BE2C (cell line): ENCODE measurements at regions not wholly inside any gene's neighbourhood (a gene's known extent, or its start where the extent isn't known, plus 50 kb on each side); places are given as distances from the start of the nearest gene placed in this dataset.
"Not testable (repeated sequence)": the region's sequence is repeated elsewhere in the genome, so short reads cannot be mapped to it uniquely, and the experiment has no call there.

ENCODE experiments used
- DNase-seq: peaks from one replicate; pipeline ENCODE4 v3.0.0-alpha.2; 2020
- H3K27me3 ChIP-seq: fragments of 250-450 bp; sonication (Bioruptor Pico); 2 replicates; pipeline ENCODE4 v1.5.1; 2020; ENCODE audit warnings: mild to moderate bottlenecking
- H3K36me3 ChIP-seq: fragments of 250-450 bp; sonication (Bioruptor Pico); 2 replicates; pipeline ENCODE4 v1.5.1; 2020; ENCODE audit warnings: mild to moderate bottlenecking
- H3K4me1 ChIP-seq: fragments of 250-450 bp; sonication (Bioruptor Pico); 2 replicates; pipeline ENCODE4 v1.5.1; 2020
- H3K4me3 ChIP-seq: 2 replicates; pipeline ENCODE4 v1.5.1; 2011; ENCODE audit warnings: low read depth, low read length
- H3K9me3 ChIP-seq: fragments of 250-450 bp; sonication (Bioruptor Pico); 2 replicates; pipeline ENCODE4 v1.5.1; 2020
- CTCF ChIP-seq: IDR thresholded peaks from 2 replicates; pipeline ENCODE4 v1.5.1; 2012; ENCODE audit warnings: mild to moderate bottlenecking, low read depth, low read length

GRCh38 chrX:112931900-112932299 is 91.3 kb upstream of the AMOT start:
- H3K27me3 ChIP-seq = no peaks in the 10 kb centered on the region
- DNase-seq = no peak
- no peak overlapping the region for H3K4me3 ChIP-seq
- no peaks in the 10 kb centered on the region for H3K36me3 ChIP-seq
- no peak for TF ChIP-seq CTCF
- H3K9me3 ChIP-seq = no peaks in the 10 kb centered on the region
- H3K4me1 ChIP-seq = no peaks in the 10 kb centered on the region

- H3K9me3 ChIP-seq = no peaks in the 10 kb centered on the region
- DNase-seq = no peak
- no peaks in the 10 kb centered on the region for H3K4me1 ChIP-seq
- no peak overlapping the region for H3K4me3 ChIP-seq
- no peak for TF ChIP-seq CTCF
- H3K36me3 ChIP-seq = no peaks in the 10 kb centered on the region
- no peaks in the 10 kb centered on the region for H3K27me3 ChIP-seq
These were observed 90.8 kb upstream of the AMOT start for GRCh38 chrX:112931478-112931877.

GRCh38 chrX:112923381-112923780 is 82.8 kb upstream of the AMOT start:
- H3K4me1 ChIP-seq, DNase-seq, H3K36me3 ChIP-seq, H3K9me3 ChIP-seq, H3K27me3 ChIP-seq, H3K4me3 ChIP-seq: not testable (repeated sequence)

- Histone ChIP-seq H3K4me1 (no peaks in the 10 kb centered on the region), H3K27me3 (no peaks in the 10 kb centered on the region), H3K9me3 (no peaks in the 10 kb centered on the region), H3K36me3 (no peaks in the 10 kb centered on the region), H3K4me3 (no peak overlapping the region)
- no peak for TF ChIP-seq CTCF
- no peak for DNase-seq
These were observed 73.2 kb upstream of the AMOT start for GRCh38 chrX:112913807-112914206.

- Histone ChIP-seq H3K9me3 (no peaks in the 10 kb centered on the region), H3K4me1 (no peaks in the 10 kb centered on the region), H3K36me3 (no peaks in the 10 kb centered on the region), H3K27me3 (no peaks in the 10 kb centered on the region), H3K4me3 (no peak overlapping the region)
- TF ChIP-seq CTCF = no peak
- no peak for DNase-seq
These were observed 69.8 kb upstream of the AMOT start for GRCh38 chrX:112910418-112910817.

- Histone ChIP-seq H3K4me1 (no peaks in the 10 kb centered on the region), H3K36me3 (no peaks in the 10 kb centered on the region), H3K27me3 (no peaks in the 10 kb centered on the region), H3K9me3 (no peaks in the 10 kb centered on the region), H3K4me3 (no peak overlapping the region)
- DNase-seq = no peak
- no peak for TF ChIP-seq CTCF
These were observed 61.5 kb upstream of the AMOT start for GRCh38 chrX:112901869-112902725.
